ENCODE measurements at regions not wholly inside any gene's neighbourhood (a gene's known extent, or its start where the extent isn't known, plus 50 kb on each side); places are given as distances from the start of the nearest gene placed in this dataset.
"Not testable (repeated sequence)": the region's sequence is repeated elsewhere in the genome, so short reads cannot be mapped to it uniquely, and the experiment has no call there.

DNA sequence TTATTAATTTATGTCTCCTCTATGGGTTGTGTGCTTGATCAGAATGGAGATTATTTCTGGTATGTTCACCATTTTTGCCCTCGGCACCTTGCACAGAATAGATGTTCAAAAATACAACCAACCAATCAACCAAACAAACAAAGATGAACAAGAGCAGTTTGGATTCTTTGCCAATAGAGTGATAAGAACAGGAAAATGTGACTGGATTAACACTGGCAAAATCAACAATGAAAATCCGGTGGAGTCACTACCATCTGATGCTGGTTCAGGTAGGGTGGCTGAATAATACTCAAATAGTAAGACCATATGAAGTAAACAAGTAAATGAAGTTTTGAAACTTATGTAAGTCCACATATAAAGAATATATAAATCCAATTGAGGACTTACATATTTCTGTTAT lies 685.0 kb upstream of the EPHA5 start:
- DNase-seq (ENCODE audit: insufficient read length, low spot score) (no peak), FAIRE-seq (no peak)

DNA sequence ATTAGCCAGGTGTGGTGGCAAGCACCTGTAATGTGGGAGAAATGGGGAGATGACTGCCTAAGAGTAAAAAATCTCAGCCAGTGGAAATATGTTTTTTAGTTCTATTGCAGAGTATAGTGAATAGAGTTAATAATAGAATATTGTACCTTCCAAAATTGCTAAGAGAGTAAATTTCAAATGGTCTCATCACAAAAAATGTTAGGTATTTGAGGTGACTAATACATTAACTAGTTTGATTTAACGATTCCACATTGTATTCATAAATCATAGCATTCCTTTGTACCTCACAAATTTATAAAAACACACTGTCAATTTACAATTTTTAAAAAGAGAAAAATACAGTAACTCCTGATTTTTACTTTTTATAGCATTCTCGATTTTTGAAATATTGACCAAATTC lies 681.5 kb upstream of the EPHA5 start:
- DNase-seq (ENCODE audit: insufficient read length, low spot score), result no peak
- no peak for FAIRE-seq

DNA sequence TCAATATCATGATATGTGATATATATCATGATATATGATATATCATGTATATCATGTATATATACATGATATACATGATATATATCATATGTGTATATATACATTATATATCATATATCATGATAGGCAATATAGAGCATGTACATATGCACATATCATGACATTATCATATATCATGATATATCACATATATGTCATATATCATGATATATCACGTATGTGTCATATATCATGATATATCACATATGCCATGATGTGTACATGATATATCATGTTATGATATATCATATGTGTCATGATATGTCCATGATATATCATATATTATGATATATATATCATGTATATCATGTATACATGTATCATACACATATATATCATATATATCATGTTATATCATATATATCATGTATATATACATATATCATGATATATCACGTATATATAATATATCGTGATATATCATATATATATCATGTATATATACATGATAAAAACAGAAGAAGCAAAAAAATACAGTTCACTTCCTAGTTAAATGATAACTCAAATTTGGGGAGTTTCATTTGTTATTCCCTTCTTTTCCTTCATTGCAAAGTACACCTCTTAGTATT lies 670.1 kb upstream of the EPHA5 start:
- DNase-seq (ENCODE audit: insufficient read length, low spot score), result no peak
- FAIRE-seq, result no peak

DNA sequence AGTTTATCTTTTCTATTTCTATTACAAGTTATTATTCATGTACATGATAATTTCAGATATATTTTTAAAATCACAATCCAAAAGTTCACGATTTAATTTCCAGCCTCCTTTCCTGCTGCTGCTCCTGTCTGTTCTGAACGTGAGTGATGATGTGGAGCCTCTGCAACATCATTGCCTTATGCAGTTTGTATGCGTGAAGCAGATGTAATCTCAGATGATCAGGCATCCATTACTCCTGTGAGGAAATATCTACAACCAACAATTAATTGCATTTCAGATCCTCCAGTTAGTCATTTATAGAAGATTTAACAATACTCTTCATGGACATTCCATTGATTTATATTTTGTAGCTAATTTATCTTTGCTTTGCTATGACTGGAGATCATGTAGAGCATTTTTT lies 668.7 kb upstream of the EPHA5 start:
- FAIRE-seq, result no peak
- no peak for DNase-seq (ENCODE audit: insufficient read length, low spot score)

DNA sequence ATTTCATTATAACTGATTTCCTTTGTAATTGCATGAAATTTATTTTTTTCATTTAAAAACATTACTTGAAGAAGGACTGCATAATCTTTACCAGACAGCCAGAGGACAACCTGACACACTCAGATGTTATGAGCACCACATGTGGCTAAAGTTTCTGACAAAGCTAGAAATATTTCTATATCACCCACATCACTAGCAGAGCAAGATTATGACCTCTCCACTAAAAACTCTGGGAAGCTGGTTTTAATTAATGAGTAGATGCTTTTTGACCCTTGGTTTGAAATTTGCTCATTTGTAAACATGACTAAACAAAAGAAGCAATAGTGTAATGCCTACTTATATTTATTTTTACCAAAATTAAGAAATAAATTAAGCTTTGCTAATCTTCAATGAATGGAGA lies 661.5 kb upstream of the EPHA5 start:
- DNase-seq (ENCODE audit: insufficient read length, low spot score) (no peak), FAIRE-seq (no peak)

DNA sequence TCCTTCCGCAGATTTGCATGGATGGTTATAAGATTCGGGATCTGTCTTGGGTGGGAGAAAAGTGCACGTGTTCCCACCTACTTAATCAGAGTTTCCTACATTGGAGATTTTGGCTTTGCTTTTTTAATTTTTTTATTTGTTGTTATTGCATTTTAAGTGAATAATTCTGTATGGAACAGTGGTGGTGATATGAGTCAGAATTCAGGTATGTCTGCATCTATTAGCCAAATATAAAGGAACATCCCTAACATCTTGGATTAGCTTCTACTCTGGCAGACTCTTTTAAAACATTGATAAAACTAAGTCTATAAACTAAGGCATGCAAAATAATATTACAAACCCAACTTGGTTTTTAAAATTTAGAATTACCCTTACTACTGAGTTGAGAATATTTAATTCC lies 659.8 kb upstream of the EPHA5 start:
- FAIRE-seq (no peak), DNase-seq (ENCODE audit: insufficient read length, low spot score) (no peak)

DNA sequence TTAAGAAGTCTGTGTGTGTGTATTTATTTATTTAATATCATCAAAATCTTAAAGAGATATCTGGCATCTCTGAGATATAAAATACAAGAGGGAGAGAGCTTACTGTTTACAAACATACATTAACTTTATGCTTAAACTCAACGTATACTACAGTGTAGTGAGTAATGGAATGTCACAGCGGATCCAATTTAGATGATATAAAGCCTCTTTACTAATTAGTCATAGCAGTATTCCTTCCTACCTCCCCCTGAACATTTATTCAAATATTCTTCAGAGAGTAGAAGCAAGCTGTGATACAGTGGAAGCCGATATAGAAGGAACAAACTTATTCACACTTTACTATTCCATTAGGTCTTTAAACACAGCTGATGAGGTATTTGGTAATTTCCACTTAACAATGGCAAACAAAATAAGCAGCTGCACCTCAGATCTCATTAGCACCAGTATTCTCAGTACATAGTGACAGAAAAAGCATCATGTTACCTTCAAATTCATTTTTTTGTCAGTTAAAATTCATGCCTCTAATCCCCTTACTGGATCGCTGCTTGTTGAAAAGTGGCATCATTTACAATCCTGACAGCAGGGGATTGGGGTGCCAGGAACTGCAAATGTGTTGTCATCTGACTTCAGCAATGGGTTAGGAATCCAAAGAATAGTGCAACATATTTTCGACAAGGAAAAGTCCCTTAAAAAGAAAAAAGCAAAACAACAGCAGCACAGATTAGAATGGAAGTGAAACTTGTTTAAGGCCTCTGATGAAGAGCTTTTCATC lies 658.7 kb upstream of the EPHA5 start:
- FAIRE-seq (no peak), DNase-seq (ENCODE audit: insufficient read length, low spot score) (no peak)

DNA sequence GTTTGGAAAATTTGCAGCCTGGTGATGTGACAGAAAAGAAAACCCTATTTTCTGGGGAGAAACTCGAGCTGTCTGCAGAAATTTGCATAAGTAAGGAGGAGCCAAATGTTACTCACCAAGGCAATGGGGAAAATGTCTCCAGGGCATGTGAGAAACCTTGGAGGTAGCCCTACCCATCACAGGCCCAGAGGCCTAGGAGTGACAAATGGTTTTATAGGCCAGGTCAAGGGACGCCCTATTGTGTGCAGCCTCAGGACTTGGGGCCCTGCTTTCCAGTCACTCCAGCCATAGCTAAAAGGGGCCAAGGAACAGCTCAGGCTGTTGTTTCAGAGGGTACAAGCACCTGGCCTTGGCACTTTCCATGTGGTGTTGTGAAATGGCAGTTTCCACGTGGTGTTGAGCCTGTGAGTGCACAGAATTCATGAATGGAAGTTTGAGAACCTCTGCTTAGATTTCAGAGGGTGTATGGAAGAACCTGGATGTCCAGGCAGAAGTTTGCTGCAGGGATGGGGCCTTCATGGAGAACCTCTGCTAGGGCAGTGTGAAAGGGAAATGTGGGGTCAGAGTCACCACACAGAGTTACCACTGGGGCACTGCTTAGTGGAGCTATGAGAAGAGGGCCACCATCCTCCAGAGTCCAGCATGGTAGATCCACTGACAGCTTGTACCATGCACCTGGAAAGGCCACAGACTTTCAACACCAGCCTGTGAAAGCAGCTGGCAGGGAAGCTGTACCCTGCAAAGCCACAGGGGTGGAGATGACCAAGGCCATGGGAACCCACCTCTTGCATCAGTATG lies 637.6 kb upstream of the EPHA5 start:
- no peak for FAIRE-seq
- no peak for DNase-seq (ENCODE audit: insufficient read length, low spot score)

DNA sequence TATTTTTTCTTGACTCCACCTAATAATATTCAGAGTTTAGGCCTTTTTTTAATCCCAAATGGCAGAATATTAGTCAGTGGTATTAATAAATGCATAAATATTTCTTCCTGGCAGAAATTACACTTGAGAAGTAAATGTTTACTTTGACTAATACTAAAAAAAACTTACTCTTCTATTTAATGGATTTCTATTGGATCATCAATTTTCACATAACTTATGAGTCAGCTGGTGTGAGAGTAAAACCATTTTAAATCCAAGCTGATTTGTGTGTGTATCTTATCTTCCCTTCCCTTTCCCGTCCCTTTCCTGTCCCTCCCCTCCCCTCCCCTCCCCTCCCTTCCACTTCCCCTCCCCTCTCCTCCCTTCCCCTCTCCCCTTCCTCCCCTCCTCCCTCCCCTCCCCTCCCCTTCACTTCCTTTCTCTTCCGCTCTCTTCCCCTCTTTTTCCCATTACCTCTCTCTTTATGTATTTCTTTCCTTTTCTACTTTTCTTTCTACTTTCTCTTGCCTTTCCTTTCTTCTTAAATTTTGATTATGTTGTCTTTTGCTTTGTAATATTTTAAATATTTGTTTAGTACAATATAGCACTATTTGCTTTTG lies 630.1 kb upstream of the EPHA5 start:
- DNase-seq (ENCODE audit: insufficient read length, low spot score) (no peak), FAIRE-seq (no peak)

DNA sequence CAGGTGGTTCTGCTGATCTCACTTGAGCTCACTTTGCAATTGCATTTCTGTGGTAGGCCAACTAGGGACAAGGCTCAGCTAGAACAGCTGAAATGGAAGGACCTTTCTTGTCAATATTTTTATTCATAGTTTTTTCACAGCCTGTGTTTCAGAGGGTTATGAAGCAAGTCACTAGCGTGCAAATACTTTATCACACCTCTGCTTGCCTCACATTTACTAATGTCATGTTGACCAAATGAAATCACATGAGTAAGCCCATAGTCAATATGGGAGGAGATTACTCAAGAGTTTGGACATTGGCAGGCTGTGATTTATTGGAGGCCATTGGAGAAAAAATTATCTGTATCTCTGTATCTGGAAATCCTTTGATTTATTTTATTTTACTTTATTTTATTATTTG lies 628.3 kb upstream of the EPHA5 start:
- FAIRE-seq (no peak), DNase-seq (ENCODE audit: insufficient read length, low spot score) (no peak)

DNA sequence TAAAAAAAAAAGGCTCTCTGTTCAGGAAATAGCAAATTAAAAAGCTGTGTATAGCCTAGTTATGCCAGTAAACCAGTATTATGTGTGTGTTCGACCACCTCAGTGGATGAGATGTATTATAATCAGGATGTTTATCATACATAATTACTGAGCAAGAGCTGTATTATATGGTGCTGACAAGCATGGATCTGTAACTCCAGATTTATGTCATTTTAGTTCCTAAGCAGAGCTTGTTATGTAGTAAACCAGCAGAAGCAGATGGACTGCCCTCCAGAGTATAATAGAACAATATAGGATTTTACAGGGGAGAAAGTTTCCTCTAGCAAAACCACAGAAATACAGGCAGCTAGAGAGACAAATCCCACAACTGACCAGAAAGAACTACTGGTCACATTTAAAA lies 627.4 kb upstream of the EPHA5 start:
- DNase-seq (ENCODE audit: insufficient read length, low spot score) (no peak), FAIRE-seq (no peak)

DNA sequence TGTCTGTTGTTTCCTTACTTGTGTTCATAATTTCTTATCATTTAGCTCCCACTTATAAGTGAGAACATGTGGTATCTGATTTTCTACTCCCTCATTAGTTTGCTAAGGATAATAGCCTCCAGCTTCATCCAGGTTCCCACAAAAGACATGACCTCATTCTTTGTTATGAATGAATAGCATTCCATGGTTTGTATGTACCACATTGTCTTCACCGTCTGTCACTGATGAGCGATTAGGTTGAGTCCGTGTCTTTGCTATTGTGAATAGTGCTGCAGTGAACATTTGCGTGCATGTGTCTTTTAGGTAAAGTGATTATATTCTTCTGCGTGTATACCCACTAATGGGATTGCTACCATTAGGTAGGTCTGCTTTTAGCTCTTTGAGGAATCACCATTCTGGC lies 624.3 kb upstream of the EPHA5 start:
- DNase-seq (ENCODE audit: insufficient read length, low spot score) (no peak), FAIRE-seq (no peak)

DNA sequence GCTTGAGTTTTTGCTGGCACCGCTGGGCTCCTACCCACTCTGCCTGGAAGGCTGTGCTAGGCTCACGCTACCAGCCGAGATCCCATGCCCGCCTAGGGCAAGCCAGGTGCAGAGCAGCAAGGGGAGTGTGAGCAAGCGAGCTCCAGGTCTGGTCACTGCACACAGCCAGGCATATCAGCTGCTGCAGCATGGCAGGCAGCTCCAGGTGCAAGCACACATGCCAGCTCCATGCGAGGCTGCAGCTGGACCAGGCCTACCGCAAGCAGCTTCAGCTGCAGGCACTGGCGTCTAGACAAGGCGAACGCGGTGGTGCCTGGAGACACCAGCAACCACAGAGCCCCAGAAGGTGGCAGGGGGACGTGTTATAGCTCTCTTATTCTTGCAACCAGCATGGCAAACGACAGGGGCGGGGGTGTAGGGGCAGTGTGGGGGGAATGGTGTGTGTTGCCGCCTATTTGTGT lies 614.7 kb upstream of the EPHA5 start:
- FAIRE-seq (no peak), DNase-seq (ENCODE audit: insufficient read length, low spot score) (no peak)

DNA sequence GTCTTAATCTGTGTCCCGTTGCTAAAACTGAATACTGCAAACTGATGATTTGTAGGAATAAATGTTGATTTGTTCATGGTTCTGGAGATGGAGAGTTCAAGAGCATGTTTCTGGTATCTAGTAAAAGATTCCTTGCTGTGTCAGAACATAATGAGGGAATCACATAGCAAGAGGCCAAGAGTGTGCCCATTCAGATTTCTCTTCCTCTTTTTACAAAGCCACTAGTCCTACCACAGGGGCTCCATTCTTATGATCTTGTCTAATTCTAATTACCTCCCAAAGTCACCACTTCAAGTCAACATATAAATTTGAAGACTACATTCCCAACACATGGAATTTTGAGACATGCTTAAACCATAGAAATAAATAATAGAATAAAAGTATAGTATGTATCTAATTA lies 608.8 kb upstream of the EPHA5 start:
- DNase-seq (ENCODE audit: insufficient read length, low spot score) (no peak), FAIRE-seq (no peak)

DNA sequence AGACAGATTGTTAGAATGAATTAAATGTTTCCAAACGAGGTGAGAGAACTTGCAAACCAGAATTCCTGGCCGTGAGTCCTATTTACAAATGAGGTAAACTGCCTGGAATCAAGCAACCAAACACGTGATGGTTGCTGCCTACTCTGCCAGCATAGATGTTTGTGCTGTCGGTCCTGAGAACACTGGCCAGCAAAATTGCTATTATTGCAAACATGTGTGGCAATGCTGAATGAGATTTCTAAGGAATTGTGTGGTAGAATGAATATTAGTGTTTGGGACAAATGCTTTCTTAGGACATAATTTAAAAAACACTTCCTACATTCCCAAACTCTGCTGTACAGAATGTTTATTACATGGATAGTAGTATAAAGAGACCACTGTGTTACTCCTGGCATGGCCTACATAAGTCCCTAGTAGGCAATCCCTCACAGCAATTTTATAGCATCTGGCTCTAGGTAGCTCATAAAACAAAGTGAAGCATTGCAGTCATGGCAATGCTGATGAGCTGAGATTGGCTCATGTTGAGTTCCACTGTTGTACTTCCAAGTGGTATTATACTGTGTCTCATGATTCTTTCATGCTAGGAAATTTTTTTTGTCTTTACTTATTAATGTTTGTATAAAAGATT lies 605.2 kb upstream of the EPHA5 start:
- FAIRE-seq (no peak), DNase-seq (ENCODE audit: insufficient read length, low spot score) (no peak)

DNA sequence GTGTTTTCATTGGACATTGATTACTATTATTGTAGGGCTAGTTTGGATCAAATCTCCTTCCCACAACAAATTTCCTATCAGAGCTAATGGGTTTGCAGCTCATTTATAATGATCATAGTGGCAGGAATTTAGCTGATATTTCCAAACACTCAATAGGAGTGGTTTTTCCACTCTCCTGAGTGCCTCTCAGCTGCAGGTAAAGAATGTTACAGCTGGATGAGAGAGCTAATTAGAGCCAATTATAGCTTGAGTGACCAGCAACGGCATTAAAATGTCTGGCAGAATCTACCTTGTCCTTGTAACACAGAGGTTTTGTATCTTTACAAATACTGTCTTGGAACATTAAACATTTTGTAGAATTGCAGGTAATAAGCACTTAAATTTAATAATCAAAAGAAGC lies 602.8 kb upstream of the EPHA5 start:
- DNase-seq (ENCODE audit: insufficient read length, low spot score) (no peak), FAIRE-seq (no peak)

DNA sequence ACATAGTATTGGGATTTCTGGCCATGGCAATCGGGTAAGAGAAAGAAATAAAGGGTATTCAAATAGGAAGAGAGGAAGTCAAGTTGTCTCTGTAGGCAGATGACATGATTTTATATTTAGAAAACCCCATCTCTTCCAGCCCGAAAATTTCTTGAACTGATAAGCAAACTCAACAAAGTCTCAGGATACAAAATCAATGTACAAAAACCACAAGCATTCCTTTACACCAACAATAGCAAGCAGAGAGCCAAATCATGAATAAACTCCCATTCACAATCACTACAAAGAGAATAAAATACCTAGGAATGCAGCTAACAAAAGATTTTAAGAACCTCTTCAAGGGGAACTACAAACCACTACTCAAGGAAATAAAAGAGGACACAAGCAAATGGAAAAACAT lies 600.1 kb upstream of the EPHA5 start:
- not testable (repeated sequence) for DNase-seq (ENCODE audit: insufficient read length, low spot score); FAIRE-seq

DNA sequence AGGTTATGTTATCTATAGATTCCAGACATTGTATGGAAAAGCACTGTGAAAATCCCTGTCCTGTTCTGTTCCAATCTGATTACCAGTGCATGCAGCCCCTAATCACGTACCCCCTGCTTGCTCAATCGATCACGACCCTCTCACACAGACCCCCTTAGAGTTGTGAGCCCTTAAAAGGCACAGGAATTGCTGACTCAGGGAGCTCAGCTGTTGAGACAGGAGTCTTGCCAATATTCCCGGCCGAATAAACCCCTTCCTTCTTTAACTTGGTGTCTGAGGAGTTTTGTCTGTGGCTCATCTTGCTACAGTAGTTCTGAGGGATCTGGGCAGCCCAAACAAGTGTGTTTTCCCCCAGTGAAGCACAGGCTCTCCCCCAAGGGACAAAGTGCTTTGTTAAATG lies 596.3 kb upstream of the EPHA5 start:
- not testable (repeated sequence) for FAIRE-seq; DNase-seq (ENCODE audit: insufficient read length, low spot score)

DNA sequence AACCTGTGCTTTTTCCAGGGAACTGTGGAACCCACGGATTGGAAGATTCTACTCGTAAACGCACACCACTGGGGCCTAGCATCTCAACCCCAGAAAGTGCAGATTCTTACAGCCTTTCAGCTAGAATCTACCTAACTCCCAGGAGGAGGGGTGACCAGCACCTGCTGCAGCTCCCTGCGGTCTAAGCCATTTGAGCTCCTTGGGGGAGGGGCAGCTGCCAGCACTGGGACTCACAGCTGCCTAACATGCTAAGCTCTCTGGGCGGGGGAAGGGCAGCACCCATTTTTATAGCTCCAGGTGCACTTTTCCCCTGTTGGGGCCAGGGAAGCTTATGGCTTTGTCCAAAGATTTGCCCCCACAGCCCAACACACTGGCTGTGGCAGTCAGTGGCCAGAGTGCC lies 595.7 kb upstream of the EPHA5 start:
- DNase-seq (ENCODE audit: insufficient read length, low spot score) (no peak), FAIRE-seq (no peak)

DNA sequence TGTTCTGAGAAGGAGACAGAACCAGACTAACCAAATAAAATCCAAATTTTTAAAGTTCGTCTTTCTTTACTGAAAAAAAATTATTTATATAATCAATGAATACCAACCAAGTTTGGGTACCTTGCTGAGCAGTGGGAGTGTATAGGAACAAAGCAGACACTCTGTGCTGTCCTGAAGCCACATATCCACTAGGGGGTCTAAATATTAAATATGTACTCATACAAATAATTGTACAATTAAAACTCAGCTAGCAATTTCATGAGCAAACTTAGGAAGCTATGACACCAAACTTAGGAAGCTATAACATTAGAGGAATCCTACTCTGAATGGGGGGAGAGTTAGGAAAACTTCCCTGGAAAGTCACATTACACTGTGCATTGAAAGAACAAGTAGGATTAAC lies 582.0 kb upstream of the EPHA5 start:
- no peak for FAIRE-seq

DNA sequence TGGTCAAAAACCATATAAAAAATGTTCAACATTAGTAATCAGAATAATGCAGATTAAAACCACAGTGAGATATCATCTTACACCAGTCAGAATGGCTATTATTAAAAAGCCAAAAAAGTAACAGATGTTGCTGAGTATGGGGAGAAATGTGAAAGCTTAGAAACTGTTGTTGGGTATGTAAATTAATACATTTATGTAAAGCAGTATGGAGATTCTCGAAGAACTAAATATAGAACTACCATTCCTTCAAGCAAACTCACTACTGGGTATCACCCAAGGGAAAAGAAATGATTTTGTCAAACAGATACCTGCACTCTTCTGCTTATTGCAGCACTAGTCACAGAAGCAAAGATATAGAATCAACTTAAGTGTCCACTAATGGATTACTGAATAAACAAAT lies 576.4 kb upstream of the EPHA5 start:
- DNase-seq (ENCODE audit: insufficient read length, low spot score) (no peak), FAIRE-seq (no peak)

More for the DNA sequence above, 582.0 kb upstream of the EPHA5 start:
- no peak for DNase-seq (ENCODE audit: insufficient read length, low spot score)
